MM.1S (cell line): ENCODE measurements at regions not wholly inside any gene's neighbourhood (a gene's known extent, or its start where the extent isn't known, plus 50 kb on each side); places are given as distances from the start of the nearest gene placed in this dataset.

Experiments used
- EZH2 ChIP-seq: fragments of 300-600 bp; sonication (generic); optimal IDR thresholded peaks from 2 replicates; pipeline ENCODE3; 2017; ENCODE audit warnings: low read depth, mild to moderate bottlenecking, antibody characterized with exemption, low read length, mixed read lengths
- EZH2phosphoT487 ChIP-seq: fragments of 300-600 bp; sonication (generic); IDR thresholded peaks from 2 replicates; pipeline ENCODE4 v1.6.1; 2018; ENCODE audit warnings: antibody characterized with exemption, low read length
- TF ChIP-seq, protein P1 (sequence below): fragments of 300-600 bp; sonication (generic); IDR thresholded peaks from 2 replicates; pipeline ENCODE4 v1.5.1; 2016; ENCODE audit warnings: antibody characterized with exemption, low read length, mixed read lengths

- TF ChIP-seq EZH2phosphoT487 (no peak), EZH2 (no peak)
- TF ChIP-seq, protein P1, sequence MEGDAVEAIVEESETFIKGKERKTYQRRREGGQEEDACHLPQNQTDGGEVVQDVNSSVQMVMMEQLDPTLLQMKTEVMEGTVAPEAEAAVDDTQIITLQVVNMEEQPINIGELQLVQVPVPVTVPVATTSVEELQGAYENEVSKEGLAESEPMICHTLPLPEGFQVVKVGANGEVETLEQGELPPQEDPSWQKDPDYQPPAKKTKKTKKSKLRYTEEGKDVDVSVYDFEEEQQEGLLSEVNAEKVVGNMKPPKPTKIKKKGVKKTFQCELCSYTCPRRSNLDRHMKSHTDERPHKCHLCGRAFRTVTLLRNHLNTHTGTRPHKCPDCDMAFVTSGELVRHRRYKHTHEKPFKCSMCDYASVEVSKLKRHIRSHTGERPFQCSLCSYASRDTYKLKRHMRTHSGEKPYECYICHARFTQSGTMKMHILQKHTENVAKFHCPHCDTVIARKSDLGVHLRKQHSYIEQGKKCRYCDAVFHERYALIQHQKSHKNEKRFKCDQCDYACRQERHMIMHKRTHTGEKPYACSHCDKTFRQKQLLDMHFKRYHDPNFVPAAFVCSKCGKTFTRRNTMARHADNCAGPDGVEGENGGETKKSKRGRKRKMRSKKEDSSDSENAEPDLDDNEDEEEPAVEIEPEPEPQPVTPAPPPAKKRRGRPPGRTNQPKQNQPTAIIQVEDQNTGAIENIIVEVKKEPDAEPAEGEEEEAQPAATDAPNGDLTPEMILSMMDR, result no peak
Observed at GRCh38 chr16:51527349-51527748, 376.3 kb upstream of the SALL1 start.
